ENCODE measurements at regions not wholly inside any gene's neighbourhood (a gene's known extent, or its start where the extent isn't known, plus 50 kb on each side); places are given as distances from the start of the nearest gene placed in this dataset.

GRCh38 chr2:226431288-226431948 is 368.2 kb downstream of the IRS1 start:
- DNase-seq (ENCODE audit: low spot score) = no peak

GRCh38 chr2:226429476-226429875 is 370.1 kb downstream of the IRS1 start:
- no peak for DNase-seq (ENCODE audit: low spot score)

GRCh38 chr2:226427538-226428307 is 371.9 kb downstream of the IRS1 start:
- DNase-seq (ENCODE audit: low spot score) = no peak

GRCh38 chr2:226426292-226426736 is 373.3 kb downstream of the IRS1 start:
- DNase-seq (ENCODE audit: low spot score) = no peak

GRCh38 chr2:226424971-226425370 is 374.6 kb downstream of the IRS1 start:
- no peak for DNase-seq (ENCODE audit: low spot score)

GRCh38 chr2:226423498-226423960 is 376.1 kb downstream of the IRS1 start:
- DNase-seq (ENCODE audit: low spot score) = no peak

DNA sequence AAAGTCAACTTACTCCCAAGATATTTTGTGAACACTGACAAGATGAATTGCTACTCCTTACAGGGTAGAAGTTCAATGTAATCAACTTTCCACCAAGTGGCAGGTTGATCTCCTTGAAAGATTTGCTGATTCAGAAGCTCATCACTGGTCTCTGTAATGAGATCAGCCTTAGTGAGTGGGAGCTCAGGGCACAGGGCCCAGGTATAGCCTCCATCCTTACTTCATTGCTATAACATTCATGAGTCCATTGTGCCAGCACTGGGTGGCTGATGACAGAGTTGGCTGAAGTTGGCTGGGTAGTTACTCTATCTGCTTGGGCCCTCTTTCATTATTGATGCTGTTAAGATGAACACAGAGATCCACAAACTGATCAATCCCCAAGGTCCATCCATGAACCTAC is 379.0 kb downstream of the IRS1 start:
- no peak for DNase-seq (ENCODE audit: low spot score)

- DNase-seq (ENCODE audit: low spot score) = no peak
Observed at GRCh38 chr2:226418521-226418920, 381.1 kb downstream of the IRS1 start.

GRCh38 chr2:226414335-226414734 is 385.3 kb downstream of the IRS1 start:
- DNase-seq (ENCODE audit: low spot score) = no peak

GRCh38 chr2:226413498-226414130 is 386.0 kb downstream of the IRS1 start:
- DNase-seq (ENCODE audit: low spot score) = no peak

DNA sequence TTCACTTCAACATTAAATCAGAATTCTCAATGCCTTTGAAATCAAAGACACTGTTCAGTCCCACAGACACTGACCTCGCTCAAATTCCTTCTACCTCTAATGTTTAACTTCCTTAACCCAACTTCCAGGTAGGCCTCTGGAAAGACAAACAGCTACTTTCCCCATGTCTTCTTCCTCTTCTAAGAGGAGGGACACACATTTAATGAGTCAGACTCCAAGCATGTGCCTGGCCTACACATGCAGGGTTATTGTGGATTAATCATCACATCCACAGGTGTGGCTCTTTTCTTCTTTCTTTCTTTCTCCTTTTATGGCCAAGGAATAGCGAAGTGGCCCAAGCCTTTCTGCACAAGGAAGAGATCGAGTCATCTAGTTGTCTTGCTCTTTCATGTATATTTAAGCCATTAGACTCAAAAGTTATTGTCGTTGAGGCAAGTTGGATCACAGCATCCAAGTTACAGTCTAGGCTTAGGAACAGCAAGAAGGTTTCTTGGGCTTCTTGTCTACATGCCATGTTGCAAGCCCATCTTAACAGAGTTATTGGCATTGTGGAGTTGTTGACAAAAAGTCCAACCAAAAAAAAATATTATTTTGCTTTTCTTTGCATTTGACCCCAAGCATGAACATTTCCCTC is 387.8 kb downstream of the IRS1 start:
- DNase-seq (ENCODE audit: low spot score) = no peak

DNA sequence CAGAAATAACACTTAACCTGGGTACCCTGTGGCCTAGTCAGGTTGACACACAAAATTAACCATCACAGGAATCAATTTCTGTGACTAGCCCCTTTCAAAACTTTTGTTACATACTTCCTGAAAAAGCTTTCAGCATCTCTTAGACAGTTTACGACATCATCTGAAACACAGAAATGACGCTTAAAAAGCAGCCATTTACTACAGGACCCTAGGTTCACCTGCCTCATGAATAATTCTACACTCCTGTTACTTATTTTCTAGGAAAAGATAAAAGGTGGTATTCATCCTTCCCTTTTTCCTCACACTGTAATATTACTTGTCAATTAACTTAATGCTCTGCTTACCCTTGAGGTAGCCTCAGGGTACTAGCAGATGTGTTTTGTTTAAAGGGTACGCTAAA is 388.4 kb downstream of the IRS1 start:
- DNase-seq (ENCODE audit: low spot score) = no peak

- no peak for DNase-seq (ENCODE audit: low spot score)
Observed at GRCh38 chr2:226410247-226410835, 389.3 kb downstream of the IRS1 start.

DNA sequence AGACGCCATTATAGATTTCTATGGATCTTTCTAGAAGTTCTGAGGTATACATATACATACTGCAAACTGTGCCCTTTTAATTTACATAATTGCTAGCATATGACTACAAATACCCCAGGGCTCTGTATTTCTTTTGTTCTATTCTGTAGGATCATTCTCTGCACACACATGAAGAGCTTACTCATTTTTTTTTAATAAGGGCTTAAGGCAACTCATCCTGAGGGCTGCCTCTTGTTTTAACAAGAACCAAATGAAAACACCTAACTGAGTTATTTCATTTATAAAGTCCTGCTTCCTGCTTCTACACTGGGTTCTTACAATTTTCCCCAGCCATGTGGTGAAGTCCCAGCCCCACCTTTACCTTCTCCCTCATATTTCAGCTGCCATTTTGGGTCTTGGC is 390.5 kb downstream of the IRS1 start:
- DNase-seq (ENCODE audit: low spot score) = no peak

DNA sequence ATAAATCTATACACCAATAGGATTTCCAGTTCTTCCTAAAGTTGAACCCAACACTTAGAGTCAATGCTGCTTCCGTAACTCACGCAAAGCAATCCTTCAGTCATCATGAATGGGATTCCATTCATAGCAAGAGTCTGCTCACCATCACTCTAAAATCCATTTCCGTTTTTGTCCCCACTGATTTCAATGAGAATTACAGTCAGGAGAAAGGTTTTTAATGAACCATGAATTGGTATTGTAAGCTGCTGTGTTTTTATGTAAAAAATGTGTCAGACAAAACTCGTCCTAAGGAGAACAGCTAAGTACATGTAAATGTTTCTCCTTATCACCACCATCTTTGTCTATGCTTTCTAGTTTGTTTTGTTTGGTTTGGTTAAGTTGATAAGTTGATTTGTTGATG is 391.5 kb downstream of the IRS1 start:
- DNase-seq (ENCODE audit: low spot score) = no peak

DNA sequence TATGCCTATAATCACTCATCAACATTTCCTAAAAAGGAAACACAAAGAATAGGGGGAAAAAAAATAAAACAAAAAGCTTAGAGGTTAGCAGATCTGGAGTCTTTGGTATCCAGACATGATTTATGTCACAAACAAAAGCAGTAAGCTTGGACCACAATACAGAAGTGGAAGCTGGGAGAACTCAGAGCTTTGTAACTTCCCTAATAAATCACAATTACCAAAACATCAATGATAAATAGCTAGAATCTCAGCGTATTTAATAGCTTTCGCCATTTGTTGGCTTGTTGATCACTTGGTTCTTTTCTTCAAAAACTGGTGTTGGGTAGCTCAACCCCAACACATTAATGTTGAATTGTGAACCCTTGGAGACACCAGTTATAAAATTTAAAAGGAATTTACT is 392.5 kb downstream of the IRS1 start:
- no peak for DNase-seq (ENCODE audit: low spot score)

- DNase-seq (ENCODE audit: low spot score) = no peak
Observed at GRCh38 chr2:226405465-226405864, 394.2 kb downstream of the IRS1 start.

GRCh38 chr2:226403369-226403768 is 396.3 kb downstream of the IRS1 start:
- DNase-seq (ENCODE audit: low spot score) = no peak

GRCh38 chr2:226399006-226399405 is 400.6 kb downstream of the IRS1 start:
- DNase-seq (ENCODE audit: low spot score) = no peak

DNA sequence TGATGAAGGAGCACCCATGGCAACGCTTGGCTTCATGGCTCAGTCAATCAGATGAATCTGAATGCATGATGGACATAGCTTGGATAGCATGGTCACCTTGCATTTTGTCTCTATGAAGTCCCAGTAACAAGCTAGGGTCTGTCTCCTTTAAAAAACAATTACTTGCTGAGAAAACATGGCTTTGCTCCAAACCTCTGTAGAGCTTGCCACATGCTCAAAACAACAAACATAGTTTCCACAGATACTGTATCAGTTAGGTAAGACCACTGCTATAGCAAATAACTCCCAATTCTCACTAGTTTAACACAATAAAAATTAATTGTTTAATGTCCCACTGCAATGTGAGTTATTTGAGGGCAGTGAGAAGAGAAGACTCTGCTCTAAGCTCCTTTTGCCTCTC is 401.0 kb downstream of the IRS1 start:
- DNase-seq (ENCODE audit: low spot score) = no peak

GRCh38 chr2:226396541-226396940 is 403.1 kb downstream of the IRS1 start:
- DNase-seq (ENCODE audit: low spot score) = no peak

DNA sequence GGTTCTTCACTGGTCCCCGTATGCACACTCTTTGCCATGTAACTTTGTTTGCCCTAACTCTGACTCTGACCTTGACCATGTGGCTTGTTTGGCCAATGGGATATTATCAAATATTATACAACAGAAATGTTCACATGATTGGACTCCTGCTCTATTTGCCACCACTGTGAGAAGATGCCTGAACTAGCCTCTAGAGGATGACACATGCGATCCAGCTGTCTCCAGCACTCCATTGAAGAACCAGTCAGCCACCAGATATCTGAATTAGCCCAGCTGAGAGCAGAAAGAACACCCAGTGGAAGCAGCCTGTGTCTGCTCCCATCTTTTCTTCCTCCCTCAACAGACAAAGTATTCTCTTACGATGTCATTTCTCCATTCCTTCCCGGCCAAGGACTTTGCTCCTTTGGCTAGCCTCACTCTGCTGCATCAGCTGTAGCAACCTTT is 412.1 kb downstream of the IRS1 start:
- DNase-seq (ENCODE audit: low spot score) = no peak

Data from hematopoietic multipotent progenitor cell treated with erythropoietin and hydrocortisone succinate and interleukin-3 and kit ligand, for 17 days (in vitro differentiated cells).